HEK293 (cell line): ENCODE measurements at regions not wholly inside any gene's neighbourhood (a gene's known extent, or its start where the extent isn't known, plus 50 kb on each side); places are given as distances from the start of the nearest gene placed in this dataset.

Source experiments
- CTCF ChIA-PET: fragments of 350-600 bp; formaldehyde crosslinking; extraction: SDS; loops from one replicate; lab custom pipeline; 2021; ENCODE audit warnings: antibody characterized with exemption; lab: Yijun Ruan, JAX
- POLR2A ChIA-PET: fragments of 300-600 bp; formaldehyde crosslinking; extraction: SDS; loops from one replicate; lab custom pipeline; 2020; ENCODE audit warnings: antibody characterized with exemption, inconsistent platforms; lab: Yijun Ruan, JAX
- H3K27ac ChIP-seq: fragments of 200-500 bp; sonication (Bioruptor generic); 2 replicates; pipeline ENCODE4 v1.5.1; 2014; ENCODE audit warnings: low read depth, low read length, control low read depth, inconsistent platforms; ENCODE audit errors: extremely low read depth
- H3K36me3 ChIP-seq, 2 experiments: fragments of 200-500 bp in 1 of 2; sonication (Bioruptor generic) in 1 of 2; 1 replicate in 1 of 2; 2 replicates in 1 of 2; pipeline ENCODE4 v1.5.1; 2014 to 2017; ENCODE audit warnings: inconsistent platforms in 2 of 2, low read length in 2 of 2; ENCODE audit not compliant: control insufficient read depth in 2 of 2, insufficient read depth in 1 of 2
- H3K4me1 ChIP-seq: fragments of 200-500 bp; sonication (Bioruptor generic); 2 replicates; pipeline ENCODE4 v1.5.1; 2014; ENCODE audit warnings: mild to moderate bottlenecking, low read length, inconsistent platforms; ENCODE audit not compliant: control insufficient read depth, insufficient read depth
- H3K4me3 ChIP-seq: 2 replicates; pipeline ENCODE4 v1.5.1; 2011; ENCODE audit warnings: low read depth, mild to moderate bottlenecking, control low read depth, low read length, moderate library complexity
- H3K9me3 ChIP-seq: fragments of 200-500 bp; sonication (Bioruptor generic); 2 replicates; pipeline ENCODE4 v1.5.1; 2014; ENCODE audit warnings: low read depth, low read length, inconsistent platforms; ENCODE audit not compliant: control insufficient read depth, insufficient read depth
- BCL6B ChIP-seq: fragments of 450-650 bp; formaldehyde crosslinking; IDR thresholded peaks from 2 replicates; pipeline ENCODE4 v1.5.1; 2017; ENCODE audit warnings: missing biosample characterization, missing genetic modification characterization
- ELK4 ChIP-seq: IDR thresholded peaks from 2 replicates; pipeline ENCODE4 v1.6.1; 2011; ENCODE audit warnings: mild to moderate bottlenecking, low read depth, low read length, borderline replicate concordance
- FEZF1 ChIP-seq: fragments of 450-650 bp; formaldehyde crosslinking; IDR thresholded peaks from 2 replicates; pipeline ENCODE4 v1.5.1; 2016; ENCODE audit warnings: missing biosample characterization, missing genetic modification characterization
- GLI2 ChIP-seq: fragments of 450-650 bp; formaldehyde crosslinking; IDR thresholded peaks from 2 replicates; pipeline ENCODE4; 2017; ENCODE audit warnings: missing biosample characterization, missing genetic modification characterization, low read depth, borderline replicate concordance
- IKZF3 ChIP-seq: fragments of 450-650 bp; IDR thresholded peaks from 2 replicates; pipeline ENCODE4 v1.5.0; 2018; ENCODE audit warnings: missing biosample characterization, mild to moderate bottlenecking, missing genetic modification characterization, moderate library complexity
- MEIS1 ChIP-seq: sonication (generic); formaldehyde crosslinking; IDR thresholded peaks from 2 replicates; pipeline ENCODE4 v1.8.1; 2022; ENCODE audit warnings: missing genetic modification reagents, mild to moderate bottlenecking, borderline replicate concordance
- SCRT1 ChIP-seq: fragments of 450-650 bp; formaldehyde crosslinking; IDR thresholded peaks from 2 replicates; pipeline ENCODE4 v1.5.1; 2016; ENCODE audit warnings: missing biosample characterization, missing genetic modification characterization, borderline replicate concordance
- SP3 ChIP-seq: fragments of 450-650 bp; formaldehyde crosslinking; IDR thresholded peaks from 2 replicates; pipeline ENCODE4 v1.5.1; 2016; ENCODE audit warnings: missing biosample characterization, missing genetic modification characterization
- TRIM28 ChIP-seq: IDR thresholded peaks from 2 replicates; pipeline ENCODE4 v1.6.1; 2011; ENCODE audit warnings: low read length, control low read depth, borderline replicate concordance
- ZBTB1 ChIP-seq: fragments of 450-650 bp; formaldehyde crosslinking; IDR thresholded peaks from 2 replicates; pipeline ENCODE4 v1.5.1; 2016; ENCODE audit warnings: missing biosample characterization, missing genetic modification characterization
- ZFP3 ChIP-seq: fragments of 450-650 bp; formaldehyde crosslinking; IDR thresholded peaks from 2 replicates; pipeline ENCODE4 v1.5.1; 2016; ENCODE audit warnings: low read depth, missing biosample characterization, missing genetic modification characterization
- ZIC2 ChIP-seq: fragments of 450-650 bp; formaldehyde crosslinking; IDR thresholded peaks from 2 replicates; pipeline ENCODE4 v1.5.1; 2016; ENCODE audit warnings: missing biosample characterization, missing genetic modification characterization
- ZNF112 ChIP-seq: fragments of 450-650 bp; formaldehyde crosslinking; IDR thresholded peaks from 2 replicates; pipeline ENCODE4 v1.5.0; 2017; ENCODE audit warnings: missing biosample characterization, missing genetic modification characterization
- ZNF140 ChIP-seq: fragments of 450-650 bp; formaldehyde crosslinking; IDR thresholded peaks from 2 replicates; pipeline ENCODE4 v1.5.1; 2016; ENCODE audit warnings: missing biosample characterization, missing genetic modification characterization
- ZNF146 ChIP-seq: fragments of 450-650 bp; formaldehyde crosslinking; IDR thresholded peaks from 2 replicates; pipeline ENCODE4 v1.5.1; 2016; ENCODE audit warnings: missing biosample characterization, missing genetic modification characterization
- ZNF155 ChIP-seq: fragments of 450-650 bp; formaldehyde crosslinking; IDR thresholded peaks from 2 replicates; pipeline ENCODE4 v1.5.1; 2016; ENCODE audit warnings: missing biosample characterization, missing genetic modification characterization
- ZNF169 ChIP-seq: fragments of 450-650 bp; formaldehyde crosslinking; IDR thresholded peaks from 2 replicates; pipeline ENCODE4 v1.5.1; 2016; ENCODE audit warnings: missing biosample characterization, missing genetic modification characterization
- ZNF366 ChIP-seq: fragments of 450-650 bp; formaldehyde crosslinking; conservative IDR thresholded peaks from 2 replicates; pipeline ENCODE4 v1.5.1; 2016; ENCODE audit warnings: missing biosample characterization, missing genetic modification characterization
- ZNF426 ChIP-seq: fragments of 450-650 bp; formaldehyde crosslinking; IDR thresholded peaks from 2 replicates; pipeline ENCODE4 v1.5.1; 2017; ENCODE audit warnings: missing biosample characterization, missing genetic modification characterization, mild to moderate bottlenecking, inconsistent platforms, moderate library complexity
- ZNF48 ChIP-seq: fragments of 450-650 bp; formaldehyde crosslinking; IDR thresholded peaks from 2 replicates; pipeline ENCODE4 v1.5.1; 2016; ENCODE audit warnings: missing biosample characterization, missing genetic modification characterization
- ZNF510 ChIP-seq: fragments of 450-650 bp; formaldehyde crosslinking; IDR thresholded peaks from 2 replicates; pipeline ENCODE4 v1.5.1; 2018; ENCODE audit warnings: mild to moderate bottlenecking, missing genetic modification characterization, missing biosample characterization; ENCODE audit not compliant: insufficient replicate concordance
- ZNF555 ChIP-seq: fragments of 450-650 bp; formaldehyde crosslinking; conservative IDR thresholded peaks from 2 replicates; pipeline ENCODE4 v1.5.1; 2017; ENCODE audit warnings: missing biosample characterization, mild to moderate bottlenecking, missing genetic modification characterization, inconsistent platforms
- ZNF561 ChIP-seq: fragments of 450-650 bp; IDR thresholded peaks from 2 replicates; pipeline ENCODE4 v1.5.1; 2018; ENCODE audit warnings: missing biosample characterization, missing genetic modification characterization, borderline replicate concordance
- ZNF623 ChIP-seq: fragments of 450-650 bp; formaldehyde crosslinking; IDR thresholded peaks from 2 replicates; pipeline ENCODE4 v1.5.1; 2016; ENCODE audit warnings: missing biosample characterization, missing genetic modification characterization
- ZNF645 ChIP-seq: fragments of 450-650 bp; formaldehyde crosslinking; IDR thresholded peaks from 2 replicates; pipeline ENCODE4; 2016; ENCODE audit warnings: missing biosample characterization, missing genetic modification characterization
- ZSCAN18 ChIP-seq: fragments of 450-650 bp; formaldehyde crosslinking; IDR thresholded peaks from 2 replicates; pipeline ENCODE4 v1.5.1; 2016; ENCODE audit warnings: missing biosample characterization, missing genetic modification characterization

GRCh38 chr20:51227744-51228143 lies 204.8 kb upstream of the KCNG1 start:
- H3K9me3 ChIP-seq, result no peaks in the 10 kb centered on the region; the same call in 1 of the 2 replicates
- ChIA-PET POLR2A (no interaction called here), CTCF (interaction anchor here (0.7 kb wide), 1 partner anchor 14 kb away, joined by 3 read pairs; no protein-coding TSS in a partner anchor)
- TF ChIP-seq ZNF140 (tag by site-specific recombination) (no peak), ZNF169 (tag by site-specific recombination) (no peak), IKZF3 (tag by site-specific recombination) (no peak), FEZF1 (no peak), ZNF561 (tag by site-specific recombination) (no peak), ZNF366 (tag by site-specific recombination) (no peak), ZNF510 (tag by site-specific recombination) (no peak), ZNF623 (tag by site-specific recombination) (no peak), ZNF48 (tag by site-specific recombination) (no peak), TRIM28 (no peak), ZNF645 (tag by site-specific recombination) (no peak), BCL6B (tag by site-specific recombination) (no peak), ZNF146 (tag by site-specific recombination) (no peak), ZFP3 (tag by site-specific recombination) (no peak)
- TF ChIP-seq, all 188 proteins: peak for 0
- Histone ChIP-seq H3K36me3 (no peaks in the 10 kb centered on the region), H3K4me1 (no peaks in the 10 kb centered on the region), H3K4me3 (no peak overlapping the region), H3K27ac (no peak overlapping the region)

- CTCF ChIA-PET, result interaction anchor here (0.9 to 2.7 kb wide), 2 partner anchors 236 to 242 kb away, joined by 3 to 11 read pairs; no protein-coding TSS in a partner anchor
- TF ChIP-seq GLI2 (tag by site-specific recombination), result no peak
- TF ChIP-seq ZNF112, result no peak
- TF ChIP-seq ZNF426 (tag by site-specific recombination), result no peak
- no peak for TF ChIP-seq ZNF155 (tag by site-specific recombination)
- no peak for TF ChIP-seq ZNF561 (tag by site-specific recombination)
- TF ChIP-seq, all 188 proteins: peak for 0
- Histone ChIP-seq H3K4me3 (no peak overlapping the region), H3K9me3 (no peaks in the 10 kb centered on the region), H3K27ac (no peak overlapping the region), H3K36me3 (no peaks in the 10 kb centered on the region), H3K4me1 (no peaks in the 10 kb centered on the region)
- POLR2A ChIA-PET, result interaction anchor here (0.7 kb wide), 1 partner anchor 24 kb away, joined by 3 read pairs; no protein-coding TSS in a partner anchor
These were observed 200.3 kb upstream of the KCNG1 start for GRCh38 chr20:51223183-51223720.

- no peaks in the 10 kb centered on the region for H3K4me1 ChIP-seq
- no peaks in the 10 kb centered on the region for H3K36me3 ChIP-seq
- ChIA-PET POLR2A (interaction anchor here (0.5 kb wide), 1 partner anchor 86 kb away, joined by 3 read pairs; no protein-coding TSS in a partner anchor), CTCF (interaction anchor here (0.7 to 2.7 kb wide), 6 partner anchors 13 to 270 kb away, joined by 3 to 11 read pairs (median 4); no protein-coding TSS in a partner anchor)
- H3K4me3 ChIP-seq, result no peak overlapping the region
- H3K27ac ChIP-seq, result no peak overlapping the region
- H3K9me3 ChIP-seq, result no peaks in the 10 kb centered on the region
- peak; percentile 53 for TF ChIP-seq SCRT1
- no peak for TF ChIP-seq ZNF555 (tag by site-specific recombination)
- TF ChIP-seq ZBTB1 (tag by site-specific recombination), result no peak
- no peak for TF ChIP-seq ELK4
- TF ChIP-seq SP3 (tag by site-specific recombination), result peak; percentile 32; the same call in 1 of the 2 replicates
- peak; percentile 55; the same call in 1 of the 2 replicates for TF ChIP-seq ZSCAN18 (tag by site-specific recombination)
- TF ChIP-seq ZIC2 (tag by site-specific recombination), result peak; percentile 98
- no peak for TF ChIP-seq MEIS1 (CRISPR knock-in tag)
These were observed 199.0 kb upstream of the KCNG1 start for GRCh38 chr20:51221791-51222408.
